Large intestine (tissue), 3 donors: ENCODE measurements at regions not wholly inside any gene's neighbourhood (a gene's known extent, or its start where the extent isn't known, plus 50 kb on each side); places are given as distances from the start of the nearest gene placed in this dataset.

ENCODE experiments used
- DNase-seq, 2 donors: peaks; one replicate each; pipeline versions ENCODE4 v3.0.0 to v3.0.0-alpha.2; 2013
- H3K27ac ChIP-seq: one replicate; pipeline ENCODE4 v1.5.1; 2013; ENCODE audit warnings: low read length
- H3K27me3 ChIP-seq: 2 replicates; pipeline ENCODE4 v1.6.1; 2013; ENCODE audit warnings: low read length; ENCODE audit not compliant: control insufficient read depth, insufficient read depth
- H3K36me3 ChIP-seq: 2 replicates; pipeline ENCODE4 v1.6.1; 2013; ENCODE audit warnings: low read length; ENCODE audit not compliant: control insufficient read depth, insufficient read depth
- H3K4me1 ChIP-seq: one replicate; pipeline ENCODE4 v1.6.1; 2013; ENCODE audit warnings: low read length; ENCODE audit not compliant: control insufficient read depth, insufficient read depth
- H3K4me3 ChIP-seq: one replicate; pipeline ENCODE4 v1.5.1; 2013; ENCODE audit warnings: low read length
- H3K9me3 ChIP-seq: one replicate; pipeline ENCODE4 v1.6.1; 2013; ENCODE audit warnings: mild to moderate bottlenecking, low read depth, low read length, moderate library complexity; ENCODE audit not compliant: control insufficient read depth
- WGBS: methylation state at CpG from one replicate; pipeline ENCODE4 v1.1.5; 2013; ENCODE audit warnings: low lambda C conversion rate; ENCODE audit not compliant: insufficient coverage; 5-methylcytosine and 5-hydroxymethylcytosine counted together

- no peaks in the 10 kb centered on the region for H3K4me1 ChIP-seq
- H3K27ac ChIP-seq, result no peak overlapping the region
- DNase-seq, result no peak
- no peak overlapping the region for H3K4me3 ChIP-seq
- H3K36me3 ChIP-seq, result no peaks in the 10 kb centered on the region
- H3K9me3 ChIP-seq, result no peaks in the 10 kb centered on the region
- WGBS, result no CpG with 5 or more reads among the region's 1 CpG
- no peaks in the 10 kb centered on the region for H3K27me3 ChIP-seq
Measured at GRCh38 chr11:31936312-31936711, 125.2 kb upstream of the PAX6 start.

- no peaks in the 10 kb centered on the region for H3K4me1 ChIP-seq
- H3K36me3 ChIP-seq, result no peaks in the 10 kb centered on the region
- H3K27me3 ChIP-seq, result no peaks in the 10 kb centered on the region
- DNase-seq, result no peak
- no peak overlapping the region for H3K27ac ChIP-seq
- no peaks in the 10 kb centered on the region for H3K9me3 ChIP-seq
- WGBS, result no CpG with 5 or more reads among the region's 9 CpGs
- H3K4me3 ChIP-seq, result no peak overlapping the region
Measured at GRCh38 chr11:31932879-31933278, 121.8 kb upstream of the PAX6 start.

GRCh38 chr11:31927982-31928381 is 116.9 kb upstream of the PAX6 start:
- 100% methylated on average over 1 of the region's 4 CpGs for WGBS
- H3K36me3 ChIP-seq, result no peaks in the 10 kb centered on the region
- no peak for DNase-seq
- H3K9me3 ChIP-seq, result no peaks in the 10 kb centered on the region
- H3K4me1 ChIP-seq, result no peaks in the 10 kb centered on the region
- no peak overlapping the region for H3K27ac ChIP-seq
- no peaks in the 10 kb centered on the region for H3K27me3 ChIP-seq
- H3K4me3 ChIP-seq, result no peak overlapping the region

- no peak for DNase-seq
- no peaks in the 10 kb centered on the region for H3K27me3 ChIP-seq
- H3K36me3 ChIP-seq, result no peaks in the 10 kb centered on the region
- no peaks in the 10 kb centered on the region for H3K9me3 ChIP-seq
- no peak overlapping the region for H3K4me3 ChIP-seq
- 90% methylated on average over 2 of the region's 3 CpGs for WGBS
- H3K27ac ChIP-seq, result no peak overlapping the region
- H3K4me1 ChIP-seq, result no peaks in the 10 kb centered on the region
Measured at GRCh38 chr11:31926816-31927528, 115.8 kb upstream of the PAX6 start.

GRCh38 chr11:31926106-31926505 is 115.0 kb upstream of the PAX6 start:
- no peak for DNase-seq
- H3K27me3 ChIP-seq, result no peaks in the 10 kb centered on the region
- no peaks in the 10 kb centered on the region for H3K9me3 ChIP-seq
- no peaks in the 10 kb centered on the region for H3K36me3 ChIP-seq
- H3K4me3 ChIP-seq, result no peak overlapping the region
- WGBS, result 83% methylated on average over 1 of the region's 4 CpGs
- H3K4me1 ChIP-seq, result no peaks in the 10 kb centered on the region
- H3K27ac ChIP-seq, result no peak overlapping the region

- Histone ChIP-seq H3K4me3 (no peak overlapping the region), H3K27me3 (no peaks in the 10 kb centered on the region), H3K4me1 (no peaks in the 10 kb centered on the region), H3K9me3 (no peaks in the 10 kb centered on the region), H3K36me3 (no peaks in the 10 kb centered on the region), H3K27ac (no peak overlapping the region)
- whole genome bisulfite sequencing, result 40% methylated on average over 1 of the region's 3 CpGs
- DNase-seq, result no peak
Measured at GRCh38 chr11:31922450-31922849, 111.3 kb upstream of the PAX6 start.

- Histone ChIP-seq H3K27me3 (no peaks in the 10 kb centered on the region), H3K9me3 (no peaks in the 10 kb centered on the region), H3K4me1 (no peaks in the 10 kb centered on the region), H3K27ac (no peak overlapping the region), H3K36me3 (no peaks in the 10 kb centered on the region), H3K4me3 (no peak overlapping the region)
- no peak for DNase-seq
- 40% methylated on average over 1 of the region's 4 CpGs for WGBS
Measured at GRCh38 chr11:31921081-31921480, 110.0 kb upstream of the PAX6 start.

GRCh38 chr11:31919175-31919574 is 108.1 kb upstream of the PAX6 start:
- Histone ChIP-seq H3K36me3 (no peaks in the 10 kb centered on the region), H3K27ac (no peak overlapping the region), H3K4me1 (no peaks in the 10 kb centered on the region), H3K9me3 (no peaks in the 10 kb centered on the region), H3K27me3 (no peaks in the 10 kb centered on the region), H3K4me3 (no peak overlapping the region)
- DNase-seq, result no peak
- WGBS, result no CpG with 5 or more reads among the region's 5 CpGs

- DNase-seq, result no peak
- H3K4me3 ChIP-seq, result no peak overlapping the region
- no CpG with 5 or more reads among the region's 1 CpG for WGBS
- no peaks in the 10 kb centered on the region for H3K36me3 ChIP-seq
- H3K4me1 ChIP-seq, result no peaks in the 10 kb centered on the region
- H3K9me3 ChIP-seq, result no peaks in the 10 kb centered on the region
- no peaks in the 10 kb centered on the region for H3K27me3 ChIP-seq
- H3K27ac ChIP-seq, result no peak overlapping the region
Measured at GRCh38 chr11:31915867-31916266, 104.7 kb upstream of the PAX6 start.

GRCh38 chr11:31913985-31914384 is 102.9 kb upstream of the PAX6 start:
- Histone ChIP-seq H3K4me1 (no peaks in the 10 kb centered on the region), H3K4me3 (no peak overlapping the region), H3K9me3 (no peaks in the 10 kb centered on the region), H3K36me3 (no peaks in the 10 kb centered on the region), H3K27me3 (no peaks in the 10 kb centered on the region), H3K27ac (no peak overlapping the region)
- DNase-seq, result no peak
- WGBS, result no CpG with 5 or more reads among the region's 1 CpG

GRCh38 chr11:31912808-31913207 is 101.7 kb upstream of the PAX6 start:
- WGBS, result no CpG with 5 or more reads among the region's 1 CpG
- H3K4me3 ChIP-seq, result no peak overlapping the region
- no peak for DNase-seq
- H3K9me3 ChIP-seq, result no peaks in the 10 kb centered on the region
- H3K27me3 ChIP-seq, result no peaks in the 10 kb centered on the region
- H3K4me1 ChIP-seq, result no peaks in the 10 kb centered on the region
- H3K36me3 ChIP-seq, result no peaks in the 10 kb centered on the region
- H3K27ac ChIP-seq, result no peak overlapping the region
